BJ (cell line): ENCODE measurements at regions not wholly inside any gene's neighbourhood (a gene's known extent, or its start where the extent isn't known, plus 50 kb on each side); places are given as distances from the start of the nearest gene placed in this dataset.
A peak's percentile ranks its signal among the peaks of the same experiment; 100 is the strongest.

ENCODE experiments used
- CTCF ChIA-PET: fragments of 350-600 bp; formaldehyde crosslinking; extraction: SDS; loops from one replicate; lab custom pipeline; 2021; ENCODE audit warnings: antibody characterized with exemption, inconsistent platforms; lab: Yijun Ruan, JAX
- POLR2A ChIA-PET: fragments of 300-600 bp; sonication (Branson Sonifier 250); formaldehyde crosslinking; extraction: SDS; loops from one replicate; lab custom pipeline; 2021; ENCODE audit warnings: antibody characterized with exemption; lab: Charles Lee
- DNase-seq: peaks from one replicate; pipeline ENCODE4 v3.0.0-alpha.2; 2011; ENCODE audit warnings: low read depth
- H3K27me3 ChIP-seq: 2 replicates; pipeline ENCODE4 v1.6.0; 2011; ENCODE audit warnings: low read length; ENCODE audit not compliant: control insufficient read depth, insufficient read depth
- H3K36me3 ChIP-seq: 2 replicates; pipeline ENCODE4 v1.5.1; 2011; ENCODE audit warnings: low read length; ENCODE audit not compliant: control insufficient read depth, insufficient read depth
- H3K4me3 ChIP-seq: 2 replicates; pipeline ENCODE4 v1.5.1; 2011; ENCODE audit warnings: low read depth, mild to moderate bottlenecking, control low read depth, low read length
- TF ChIP-seq, protein P1 (sequence below): IDR thresholded peaks from 2 replicates; pipeline ENCODE4 v1.5.1; 2011; ENCODE audit warnings: low read depth, mild to moderate bottlenecking, control low read depth, inconsistent platforms, low read length, moderate library complexity; ENCODE audit not compliant: insufficient read depth

DNA sequence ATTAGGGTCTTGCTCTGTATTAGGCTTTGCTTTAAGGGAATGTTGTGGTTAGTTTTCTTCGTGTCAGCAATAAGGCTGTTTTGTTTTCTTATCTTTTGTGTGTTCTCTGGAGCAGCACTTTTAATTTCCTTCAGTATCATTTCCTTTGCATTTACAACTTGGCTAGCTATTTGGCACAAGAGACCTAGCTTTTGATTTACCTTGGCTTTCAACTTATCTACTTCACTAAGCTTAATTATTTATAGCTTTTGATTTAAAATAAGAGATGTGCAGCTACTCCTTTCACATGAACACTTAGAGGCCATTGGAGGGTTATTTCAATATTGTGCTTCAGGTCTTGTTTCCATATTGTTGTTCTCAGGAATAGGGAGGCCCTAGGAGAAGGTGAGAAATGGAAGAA is 68.2 kb downstream of the FAT4 start:
- TF ChIP-seq, protein P1, sequence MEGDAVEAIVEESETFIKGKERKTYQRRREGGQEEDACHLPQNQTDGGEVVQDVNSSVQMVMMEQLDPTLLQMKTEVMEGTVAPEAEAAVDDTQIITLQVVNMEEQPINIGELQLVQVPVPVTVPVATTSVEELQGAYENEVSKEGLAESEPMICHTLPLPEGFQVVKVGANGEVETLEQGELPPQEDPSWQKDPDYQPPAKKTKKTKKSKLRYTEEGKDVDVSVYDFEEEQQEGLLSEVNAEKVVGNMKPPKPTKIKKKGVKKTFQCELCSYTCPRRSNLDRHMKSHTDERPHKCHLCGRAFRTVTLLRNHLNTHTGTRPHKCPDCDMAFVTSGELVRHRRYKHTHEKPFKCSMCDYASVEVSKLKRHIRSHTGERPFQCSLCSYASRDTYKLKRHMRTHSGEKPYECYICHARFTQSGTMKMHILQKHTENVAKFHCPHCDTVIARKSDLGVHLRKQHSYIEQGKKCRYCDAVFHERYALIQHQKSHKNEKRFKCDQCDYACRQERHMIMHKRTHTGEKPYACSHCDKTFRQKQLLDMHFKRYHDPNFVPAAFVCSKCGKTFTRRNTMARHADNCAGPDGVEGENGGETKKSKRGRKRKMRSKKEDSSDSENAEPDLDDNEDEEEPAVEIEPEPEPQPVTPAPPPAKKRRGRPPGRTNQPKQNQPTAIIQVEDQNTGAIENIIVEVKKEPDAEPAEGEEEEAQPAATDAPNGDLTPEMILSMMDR = no peak
- DNase-seq = no peak
- Histone ChIP-seq H3K36me3 (no peaks in the 10 kb centered on the region), H3K27me3 (no peaks in the 10 kb centered on the region), H3K4me3 (no peak overlapping the region)
- POLR2A ChIA-PET = no interaction called here
- CTCF ChIA-PET = no interaction called here

DNA sequence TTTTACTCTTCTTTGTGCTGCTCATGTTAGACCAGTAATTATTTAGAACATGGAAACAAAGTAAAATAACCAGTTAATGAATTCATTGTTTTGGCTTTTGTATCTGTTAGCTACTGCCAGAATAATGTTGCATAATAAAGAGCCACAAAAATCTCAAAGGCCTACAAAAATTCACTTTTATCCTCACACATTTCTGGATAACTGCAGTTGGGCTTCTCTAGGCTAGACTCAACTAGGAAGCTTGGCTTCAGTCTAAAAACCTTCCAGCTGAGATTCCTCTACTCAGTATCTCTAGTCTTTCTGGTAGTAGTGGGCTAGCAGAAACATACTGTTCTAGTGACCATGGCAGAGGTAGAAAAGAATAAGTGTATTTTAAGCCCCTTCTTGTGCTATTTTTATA is 73.0 kb downstream of the FAT4 start:
- DNase-seq = no peak
- Histone ChIP-seq H3K27me3 (no peaks in the 10 kb centered on the region), H3K36me3 (no peaks in the 10 kb centered on the region), H3K4me3 (no peak overlapping the region)
- TF ChIP-seq, protein P1 = no peak
- POLR2A ChIA-PET = no interaction called here
- CTCF ChIA-PET = interaction anchor here (1.0 kb wide), 1 partner anchor 71 kb away, joined by 4 read pairs; no protein-coding TSS in a partner anchor

DNA sequence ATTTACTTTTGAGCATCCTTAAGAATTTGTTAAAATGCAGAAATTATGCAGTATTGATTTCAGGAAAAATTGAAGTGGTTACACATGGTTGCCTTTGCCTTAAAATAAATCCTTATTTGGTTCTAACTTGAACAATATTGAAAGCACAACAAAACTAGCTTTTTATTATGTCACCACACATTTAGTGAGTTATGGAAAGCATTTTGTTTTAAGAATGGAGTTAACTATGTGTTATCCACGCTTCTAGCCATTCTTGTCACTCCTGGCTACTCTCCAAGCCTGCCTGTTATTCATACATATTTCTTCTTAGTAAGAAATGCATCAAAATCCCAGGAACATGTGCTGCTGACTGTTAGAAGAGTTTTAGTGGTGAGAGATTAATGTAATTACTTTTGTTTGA is 73.9 kb downstream of the FAT4 start:
- DNase-seq = peak; percentile 17
- Histone ChIP-seq H3K4me3 (no peak overlapping the region), H3K36me3 (no peaks in the 10 kb centered on the region), H3K27me3 (no peaks in the 10 kb centered on the region)
- POLR2A ChIA-PET = no interaction called here
- CTCF ChIA-PET = no interaction called here
- TF ChIP-seq, protein P1 = no peak

DNA sequence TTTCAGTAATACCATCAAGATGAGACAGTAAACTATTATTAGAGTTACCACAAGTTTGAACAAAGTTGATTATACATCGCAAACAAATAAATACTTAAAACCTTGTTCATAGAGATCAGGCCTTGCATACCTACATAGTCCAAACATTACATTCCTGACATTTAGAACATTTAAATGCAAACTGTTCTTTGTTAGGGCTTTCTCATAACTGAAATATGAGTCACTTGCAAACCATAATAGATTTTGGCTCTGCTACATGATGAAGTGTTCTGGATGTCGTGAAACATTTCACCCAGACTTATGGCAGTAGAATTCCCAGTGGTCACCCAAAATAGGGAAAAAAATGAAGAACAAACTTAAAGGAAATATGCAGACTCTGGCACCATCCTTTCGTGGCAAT is 75.0 kb downstream of the FAT4 start:
- peak; percentile 88 for DNase-seq
- POLR2A ChIA-PET = interaction anchor here (0.6 kb wide), 1 partner anchor 21 kb away, joined by 4 read pairs; no protein-coding TSS in a partner anchor

DNA sequence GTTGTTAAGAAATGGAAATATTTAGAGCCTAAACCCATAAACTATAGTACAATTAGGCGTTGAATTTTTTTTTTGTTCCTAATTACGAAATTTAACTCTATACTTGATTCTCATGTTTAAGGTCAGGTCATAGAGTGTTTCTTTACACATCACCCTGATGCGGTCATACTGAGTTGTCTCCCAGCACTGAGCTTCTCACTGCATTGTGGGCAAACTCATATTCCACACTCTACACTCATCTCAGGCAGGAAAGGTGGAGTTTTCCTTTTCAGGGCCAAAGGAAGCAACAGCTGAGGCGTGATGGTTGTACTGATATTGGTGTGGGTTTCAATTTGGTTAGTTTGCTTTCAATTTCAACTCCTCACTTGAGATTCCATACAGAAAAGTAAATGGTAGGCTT is 75.4 kb downstream of the FAT4 start:
- Histone ChIP-seq H3K27me3 (no peaks in the 10 kb centered on the region), H3K4me3 (no peak overlapping the region), H3K36me3 (no peaks in the 10 kb centered on the region)
- TF ChIP-seq, protein P1 = no peak
- POLR2A ChIA-PET = interaction anchor here (0.6 kb wide), 1 partner anchor 21 kb away, joined by 4 read pairs; no protein-coding TSS in a partner anchor
- CTCF ChIA-PET = interaction anchor here (0.6 to 0.7 kb wide), 2 partner anchors 76 to 351 kb away, joined by 3 to 4 read pairs; no protein-coding TSS in a partner anchor
- peak; percentile 20 for DNase-seq

More for the DNA sequence above, 75.0 kb downstream of the FAT4 start:
- Histone ChIP-seq H3K4me3 (no peak overlapping the region), H3K27me3 (no peaks in the 10 kb centered on the region), H3K36me3 (no peaks in the 10 kb centered on the region)
- TF ChIP-seq, protein P1 = no peak
- CTCF ChIA-PET = interaction anchor here (0.6 to 0.7 kb wide), 2 partner anchors 75 to 351 kb away, joined by 3 to 4 read pairs; no protein-coding TSS in a partner anchor
